ENCODE measurements at regions not wholly inside any gene's neighbourhood (a gene's known extent, or its start where the extent isn't known, plus 50 kb on each side); places are given as distances from the start of the nearest gene placed in this dataset.

- 0% methylated on average over 2 of the region's 2 CpGs for WGBS (ENCODE audit: low lambda C conversion rate)
- Histone ChIP-seq H3K79me2 (ENCODE audit: insufficient read depth, low read length) (no peaks in the 10 kb centered on the region), H3K4me1 (ENCODE audit: insufficient read depth, low read length) (no peaks in the 10 kb centered on the region), H2AFZ (ENCODE audit: low read length) (no peak overlapping the region), H3K27me3 (ENCODE audit: control insufficient read depth in 1 of 2, insufficient read depth in 2 of 2, low read length in 2 of 2) (no peaks in the 10 kb centered on the region), H3K4me2 (ENCODE audit: low read depth, low read length) (no peak overlapping the region), H3K4me3 (replicated peaks in 1 of 3; ENCODE audit: insufficient read depth in 1 of 3, low read depth in 2 of 3, low read length in 3 of 3) (no peak overlapping the region), H3K27ac (ENCODE audit: extremely low read length, insufficient read depth, low read length) (no peak overlapping the region), H3K9me3 (ENCODE audit: low read length) (peaks cover 13% of the 10 kb centered on the region; the same call in 1 of the 2 replicates), H3K9ac (ENCODE audit: insufficient read depth, low read depth, low read length) (no peak overlapping the region), H4K20me1 (ENCODE audit: insufficient read depth, low read length) (no peaks in the 10 kb centered on the region), H3K36me3 (replicated peaks in 1 of 2; ENCODE audit: control insufficient read depth in 1 of 2, insufficient read depth in 2 of 2, low read length in 2 of 2) (no peaks in the 10 kb centered on the region)
- in situ Hi-C loops (cut with HindIII; ENCODE audit: extremely low pct_ligation_motif_present, low pct_unique_long_range_greater_than_20kb) (no loop called here), intact Hi-C loops (cut with micrococcal nuclease; ENCODE audit: unreplicated experiment) (no loop called here)
- no TSS peak for BruUV-seq (replicated peaks)
- DNase-seq (ENCODE audit: low spot score) (no peak), ATAC-seq (no peak), FAIRE-seq (no peak)
- ChIA-PET POLR2A (no interaction called here), CTCF (ENCODE audit: low intra/inter-chr PET ratio, low total read pairs) (no interaction called here)
- no peak for TF ChIP-seq ZBTB40 (IDR thresholded peaks at IDR 0.05)
- TF ChIP-seq ZBTB40 (CRISPR knock-in tag; IDR thresholded peaks at IDR 0.05) = no peak
- no peak for TF ChIP-seq ZNF788 (CRISPR knock-in tag; IDR thresholded peaks at IDR 0.05; ENCODE audit: borderline replicate concordance)
- TF ChIP-seq TCF7L2 (IDR thresholded peaks at IDR 0.05; ENCODE audit: low read depth, low read length) = no peak
Observed at GRCh38 chr14:86257973-86258372, 728.0 kb downstream of the FLRT2 start.
